ENCODE measurements at regions not wholly inside any gene's neighbourhood (a gene's known extent, or its start where the extent isn't known, plus 50 kb on each side); places are given as distances from the start of the nearest gene placed in this dataset.

GRCh38 chr2:199606193-199606780 is 148.5 kb upstream of the SATB2 start:
- no peak for DNase-seq (ENCODE audit: extremely low read depth, low read depth)

GRCh38 chr2:199603721-199604291 is 146.1 kb upstream of the SATB2 start:
- no peak for TF ChIP-seq CTCF (IDR thresholded peaks at IDR 0.05; ENCODE audit: low read depth, low read length)
- DNase-seq (ENCODE audit: extremely low read depth, low read depth), result no peak

More at GRCh38 chr2:199606193-199606780, 148.5 kb upstream of the SATB2 start:
- peak; percentile 22 for TF ChIP-seq CTCF (IDR thresholded peaks at IDR 0.05; ENCODE audit: low read depth, low read length)

GRCh38 chr2:199602896-199603717 is 145.4 kb upstream of the SATB2 start:
- DNase-seq (ENCODE audit: extremely low read depth, low read depth), result no peak
- TF ChIP-seq CTCF (IDR thresholded peaks at IDR 0.05; ENCODE audit: low read depth, low read length), result no peak

GRCh38 chr2:199602271-199602895 is 144.6 kb upstream of the SATB2 start:
- TF ChIP-seq CTCF (IDR thresholded peaks at IDR 0.05; ENCODE audit: low read depth, low read length), result no peak; the same call in 1 of the 2 replicates
- no peak for DNase-seq (ENCODE audit: extremely low read depth, low read depth)

- DNase-seq (ENCODE audit: extremely low read depth, low read depth), result no peak
- peak; percentile 51 for TF ChIP-seq CTCF (IDR thresholded peaks at IDR 0.05; ENCODE audit: low read depth, low read length)
These were observed 138.8 kb upstream of the SATB2 start for GRCh38 chr2:199596549-199596948.

GRCh38 chr2:199594443-199594842 is 136.7 kb upstream of the SATB2 start:
- no peak for DNase-seq (ENCODE audit: extremely low read depth, low read depth)
- TF ChIP-seq CTCF (IDR thresholded peaks at IDR 0.05; ENCODE audit: low read depth, low read length), result no peak
